Skeletal muscle tissue (tissue), 3 donors: ENCODE measurements at regions not wholly inside any gene's neighbourhood (a gene's known extent, or its start where the extent isn't known, plus 50 kb on each side); places are given as distances from the start of the nearest gene placed in this dataset.
"Not testable (repeated sequence)": the region's sequence is repeated elsewhere in the genome, so short reads cannot be mapped to it uniquely, and the experiment has no call there.

ENCODE experiments used
- H3K27ac ChIP-seq: one replicate; pipeline ENCODE4 v1.7.0; 2013; ENCODE audit warnings: mild to moderate bottlenecking, low read depth, low read length, inconsistent platforms
- H3K27me3 ChIP-seq, 3 donors: one replicate each; pipeline ENCODE4 v1.7.0; 2013; ENCODE audit warnings: low read length in 3 of 3; ENCODE audit not compliant: control insufficient read depth in 3 of 3, insufficient read depth in 3 of 3
- H3K36me3 ChIP-seq, 3 donors: one replicate each; pipeline ENCODE4 v1.7.0; 2013; ENCODE audit warnings: low read length in 3 of 3; ENCODE audit not compliant: control insufficient read depth in 3 of 3, insufficient read depth in 3 of 3
- H3K4me1 ChIP-seq, 3 donors: one replicate each; pipeline ENCODE4 v1.7.0; 2013; ENCODE audit warnings: low read length in 3 of 3, mild to moderate bottlenecking in 3 of 3; ENCODE audit not compliant: control insufficient read depth in 3 of 3, insufficient read depth in 3 of 3
- H3K4me3 ChIP-seq, 3 donors: one replicate each; pipeline ENCODE4 v1.7.0; 2013; ENCODE audit warnings: low read length in 3 of 3
- H3K9ac ChIP-seq, 3 donors: one replicate each; pipeline ENCODE4 v1.7.0; 2013; ENCODE audit warnings: low read length in 3 of 3, mild to moderate bottlenecking in 3 of 3, moderate library complexity in 2 of 3, low read depth in 1 of 3
- H3K9me3 ChIP-seq, 3 donors: one replicate each; pipeline ENCODE4 v1.7.0; 2013; ENCODE audit warnings: low read length in 3 of 3; ENCODE audit not compliant: control insufficient read depth in 3 of 3
- donor health status: Osteomylitis.

DNA sequence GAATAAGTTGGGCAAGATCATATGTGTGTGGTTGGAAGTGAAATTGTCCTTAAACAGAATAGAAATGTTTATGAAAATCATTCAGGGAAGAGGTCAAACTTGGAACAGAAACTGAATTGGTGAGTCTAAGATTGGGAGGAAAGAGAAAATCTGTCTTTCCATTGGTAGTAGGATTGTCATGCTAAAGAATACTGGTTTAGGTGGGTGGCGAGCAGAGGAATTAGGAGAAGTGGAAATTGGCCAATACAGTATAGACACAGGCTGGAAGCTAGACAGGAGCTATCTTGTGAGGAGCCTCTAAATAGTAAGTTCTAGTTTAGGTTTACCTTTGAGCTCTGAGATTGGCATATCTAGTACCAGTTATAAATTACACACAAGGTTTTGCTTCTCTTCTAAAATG is 80.9 kb upstream of the KYNU start:
- no peak overlapping the region for H3K4me3 ChIP-seq
- H3K9me3 ChIP-seq: no peaks in the 10 kb centered on the region
- no peak overlapping the region for H3K9ac ChIP-seq
- no peaks in the 10 kb centered on the region for H3K4me1 ChIP-seq
- H3K27me3 ChIP-seq: no peaks in the 10 kb centered on the region
- no peak overlapping the region for H3K27ac ChIP-seq
- H3K36me3 ChIP-seq: no peaks in the 10 kb centered on the region

DNA sequence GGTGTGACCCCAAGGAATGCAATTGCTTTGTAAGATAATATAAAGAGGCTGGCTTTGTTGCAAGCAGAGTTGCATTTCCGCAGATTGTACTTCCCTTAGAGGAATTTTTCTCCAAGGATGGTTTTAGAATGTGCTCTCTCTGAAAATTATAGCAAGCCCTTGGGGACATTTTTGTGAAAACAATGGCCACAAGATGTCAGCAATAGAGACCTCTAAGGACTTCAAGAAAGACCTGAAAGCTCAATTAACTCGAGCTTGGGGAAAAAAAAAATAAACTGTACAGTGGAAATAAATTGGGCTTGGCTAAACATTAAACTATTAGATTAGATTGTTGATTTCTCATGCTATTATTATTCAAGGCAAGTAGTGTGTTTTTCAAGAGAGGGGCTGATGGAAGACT is 81.3 kb upstream of the KYNU start:
- Histone ChIP-seq H3K27me3 (no peaks in the 10 kb centered on the region), H3K36me3 (no peaks in the 10 kb centered on the region), H3K4me3 (no peak overlapping the region), H3K27ac (no peak overlapping the region), H3K4me1 (no peaks in the 10 kb centered on the region), H3K9me3 (no peaks in the 10 kb centered on the region), H3K9ac (no peak overlapping the region)

DNA sequence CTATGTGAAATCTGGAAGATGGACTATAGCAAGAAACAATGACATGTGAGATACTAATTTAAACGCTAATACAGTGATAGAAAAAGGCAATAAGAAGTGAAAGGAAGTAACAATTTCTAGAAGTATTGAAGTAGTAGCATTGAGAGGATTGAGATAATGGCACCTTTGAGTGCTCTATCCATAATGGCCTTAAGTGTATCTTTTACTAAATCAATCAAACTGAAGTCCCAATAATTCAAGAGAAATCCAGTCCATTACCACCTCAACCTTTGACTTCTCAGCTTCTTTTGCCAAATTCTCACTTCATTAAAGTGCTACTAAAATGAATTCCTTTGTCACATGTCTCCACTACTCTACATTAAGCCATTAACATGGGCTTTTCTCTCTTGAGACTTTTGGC is 82.6 kb upstream of the KYNU start:
- Histone ChIP-seq H3K27me3 (no peaks in the 10 kb centered on the region), H3K36me3 (no peaks in the 10 kb centered on the region), H3K9me3 (no peaks in the 10 kb centered on the region), H3K4me1 (no peaks in the 10 kb centered on the region), H3K9ac (no peak overlapping the region), H3K4me3 (no peak overlapping the region), H3K27ac (no peak overlapping the region)

DNA sequence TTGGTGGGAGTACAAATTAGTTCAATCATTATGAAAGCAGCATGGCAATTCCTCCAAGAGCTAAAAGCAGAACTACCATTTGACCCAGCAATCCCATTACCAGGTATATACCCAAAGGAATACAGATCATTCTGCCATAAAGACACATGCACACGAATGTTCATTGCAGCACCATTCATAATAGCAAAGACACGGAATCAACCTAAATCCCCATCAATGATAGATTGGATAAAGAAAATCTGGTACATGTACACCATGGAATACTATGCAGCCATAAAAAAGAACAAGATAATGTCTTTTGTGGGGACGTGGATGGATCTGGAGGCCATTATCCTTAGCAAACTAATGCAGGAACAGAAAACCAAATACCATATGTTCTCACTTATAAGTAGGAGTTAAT is 85.1 kb upstream of the KYNU start:
- not testable (repeated sequence) for H3K9me3 ChIP-seq, H3K9ac ChIP-seq, H3K4me1 ChIP-seq, H3K27me3 ChIP-seq, H3K4me3 ChIP-seq, H3K27ac ChIP-seq, H3K36me3 ChIP-seq

DNA sequence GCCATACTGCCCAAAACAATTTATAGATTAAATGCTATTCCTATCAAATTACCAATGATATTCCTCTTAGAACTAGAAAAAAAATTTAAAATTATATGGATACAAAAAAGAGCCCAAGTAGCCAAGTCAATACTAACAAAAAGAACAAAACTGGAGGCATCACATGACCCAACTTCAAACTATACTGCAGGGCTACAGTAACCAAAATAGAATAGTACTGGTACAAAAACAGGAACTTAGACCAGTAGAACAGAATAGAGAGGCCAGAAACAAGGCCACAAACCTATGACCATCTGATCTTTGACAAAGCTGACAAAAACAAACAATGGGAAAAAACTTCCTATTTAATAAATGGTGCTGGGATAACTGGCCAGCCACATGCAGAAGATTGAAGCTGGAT is 86.1 kb upstream of the KYNU start:
- Histone ChIP-seq H3K4me1 (no peaks in the 10 kb centered on the region), H3K9me3 (no peaks in the 10 kb centered on the region), H3K4me3 (no peak overlapping the region), H3K9ac (no peak overlapping the region), H3K27ac (no peak overlapping the region), H3K27me3 (no peaks in the 10 kb centered on the region), H3K36me3 (no peaks in the 10 kb centered on the region)

DNA sequence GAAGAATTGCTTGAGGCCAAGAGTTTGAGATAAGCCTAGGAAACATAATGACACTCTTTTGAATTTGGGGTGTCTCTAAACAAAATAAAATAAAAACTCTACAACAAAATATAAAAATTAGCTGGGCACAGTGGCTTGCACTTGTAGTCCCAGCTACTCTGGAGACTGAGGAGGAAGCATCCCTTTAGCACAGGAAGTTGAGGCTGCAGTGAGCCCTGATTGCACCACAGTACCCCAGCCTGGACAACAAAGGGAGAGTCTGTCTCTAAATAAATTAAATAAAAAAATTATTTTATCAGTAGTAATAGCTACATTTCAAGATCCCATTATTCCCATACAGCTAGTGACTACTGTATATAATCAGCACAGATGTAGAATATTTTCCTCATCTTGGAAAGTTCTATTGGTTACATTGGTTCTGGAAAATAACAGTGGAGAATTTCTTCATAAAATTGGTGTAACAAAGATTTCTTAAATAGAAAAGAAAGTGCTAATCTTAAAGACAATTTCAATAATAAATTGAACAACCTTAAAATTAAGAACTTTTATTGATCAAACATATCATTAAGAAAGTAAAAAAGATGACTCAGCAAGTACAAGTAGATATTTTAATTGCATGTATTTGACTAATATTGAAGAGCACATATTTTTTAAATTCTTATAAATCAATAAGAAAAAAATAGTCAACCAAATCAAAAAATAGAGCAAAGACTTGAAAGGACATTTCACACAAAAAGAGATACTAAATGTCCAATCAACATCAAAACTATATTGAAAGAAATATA is 90.4 kb upstream of the KYNU start:
- Histone ChIP-seq H3K27ac (no peak overlapping the region), H3K9me3 (no peaks in the 10 kb centered on the region), H3K9ac (no peak overlapping the region), H3K36me3 (no peaks in the 10 kb centered on the region), H3K4me3 (no peak overlapping the region), H3K27me3 (no peaks in the 10 kb centered on the region), H3K4me1 (no peaks in the 10 kb centered on the region)

DNA sequence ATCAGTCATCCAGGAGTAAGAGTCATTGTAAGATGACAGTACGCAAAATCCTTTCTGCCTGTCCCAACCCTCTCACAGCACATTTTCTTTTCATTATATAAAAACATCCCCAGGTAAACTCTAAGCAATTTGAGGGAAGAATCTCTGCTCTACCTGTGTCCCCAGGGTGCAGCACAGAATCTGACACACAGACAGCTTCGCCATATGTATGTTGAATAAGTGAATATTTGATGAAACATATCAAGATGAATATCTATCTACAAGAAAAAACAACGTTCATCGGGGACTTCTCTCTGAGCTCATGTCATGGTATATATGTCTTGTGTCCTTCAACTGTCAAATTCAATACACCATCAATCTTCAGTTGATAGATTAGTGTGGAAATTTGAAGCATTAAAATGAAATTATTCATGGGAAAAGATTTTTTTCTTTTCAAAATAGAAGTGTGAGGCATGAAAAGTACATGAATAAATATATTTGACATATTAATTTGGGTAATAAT is 94.5 kb upstream of the KYNU start:
- Histone ChIP-seq H3K27me3 (no peaks in the 10 kb centered on the region), H3K27ac (no peak overlapping the region), H3K36me3 (no peaks in the 10 kb centered on the region), H3K9ac (no peak overlapping the region), H3K4me1 (no peaks in the 10 kb centered on the region), H3K9me3 (peaks cover 0 to 4% (median 0%) of the 10 kb centered on the region in 3 donors), H3K4me3 (no peak overlapping the region)

DNA sequence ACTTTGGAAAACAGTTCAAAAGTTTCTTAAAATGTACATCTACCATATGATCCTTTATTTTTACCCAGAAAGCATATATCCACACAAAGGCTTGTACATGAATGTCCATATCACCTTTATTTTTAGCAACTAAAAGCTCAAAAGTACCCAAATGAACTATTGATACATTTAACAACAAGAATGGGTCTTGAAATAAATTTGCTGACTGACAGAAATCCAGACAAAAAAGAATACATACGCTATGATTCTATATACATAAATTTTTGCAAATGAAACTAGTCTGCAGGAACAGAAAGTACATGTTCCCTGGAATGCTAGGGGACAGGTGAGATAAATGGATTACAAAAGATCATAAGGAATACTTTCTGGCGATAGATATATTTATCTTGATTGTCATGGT is 96.3 kb upstream of the KYNU start:
- Histone ChIP-seq H3K27me3 (no peaks in the 10 kb centered on the region), H3K9ac (no peak overlapping the region), H3K4me3 (no peak overlapping the region), H3K4me1 (no peaks in the 10 kb centered on the region), H3K9me3 (peaks cover 0 to 4% (median 0%) of the 10 kb centered on the region in 3 donors), H3K27ac (no peak overlapping the region), H3K36me3 (no peaks in the 10 kb centered on the region)

DNA sequence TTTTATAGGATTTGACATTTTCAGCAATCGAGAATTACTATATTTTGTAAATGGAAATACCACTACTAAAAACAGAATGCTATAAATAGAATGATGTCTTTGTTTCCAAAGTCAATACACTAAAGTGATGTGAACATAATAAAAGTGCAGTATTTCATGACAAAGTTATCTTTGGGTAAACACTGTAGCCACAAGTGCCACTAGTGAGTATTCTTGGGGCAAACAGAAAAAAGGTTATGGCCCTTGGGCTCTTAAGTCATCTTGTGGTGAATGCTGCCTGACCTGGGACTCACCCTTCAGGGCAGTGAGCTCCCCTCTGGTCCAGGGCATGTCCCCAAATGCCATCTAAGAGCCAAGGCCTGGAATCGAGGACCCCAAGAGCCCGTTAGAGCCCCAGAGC is 99.2 kb upstream of the KYNU start:
- no peaks in the 10 kb centered on the region for H3K4me1 ChIP-seq
- no peak overlapping the region for H3K4me3 ChIP-seq
- H3K9me3 ChIP-seq: peaks cover 0 to 4% (median 0%) of the 10 kb centered on the region in 3 donors
- no peak overlapping the region for H3K27ac ChIP-seq
- no peaks in the 10 kb centered on the region for H3K27me3 ChIP-seq
- H3K36me3 ChIP-seq: no peaks in the 10 kb centered on the region
- H3K9ac ChIP-seq: no peak overlapping the region

DNA sequence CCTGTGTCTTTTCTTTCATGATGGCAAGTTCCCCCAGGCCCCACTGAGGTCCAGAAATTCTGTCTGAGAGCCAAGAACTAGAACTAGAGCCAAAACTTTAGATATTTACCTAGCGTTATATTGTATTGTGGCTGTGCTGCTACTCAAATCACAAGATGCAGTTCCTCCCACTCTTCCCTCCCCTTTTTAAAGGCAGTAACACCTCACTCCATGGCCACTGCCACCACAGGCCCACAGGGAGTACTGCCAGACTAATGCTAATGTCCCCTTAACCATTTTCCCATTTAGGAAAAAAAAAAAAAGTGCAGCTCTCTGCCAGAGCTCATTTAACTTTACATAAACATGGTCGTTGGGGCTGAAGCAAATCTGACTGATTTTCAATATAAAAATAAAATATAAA is 99.7 kb upstream of the KYNU start:
- H3K4me1 ChIP-seq: no peaks in the 10 kb centered on the region
- no peak overlapping the region for H3K9ac ChIP-seq
- H3K4me3 ChIP-seq: no peak overlapping the region
- no peaks in the 10 kb centered on the region for H3K27me3 ChIP-seq
- H3K27ac ChIP-seq: no peak overlapping the region
- peaks cover 0 to 4% (median 0%) of the 10 kb centered on the region in 3 donors for H3K9me3 ChIP-seq
- no peaks in the 10 kb centered on the region for H3K36me3 ChIP-seq
